ENCODE measurements at regions not wholly inside any gene's neighbourhood (a gene's known extent, or its start where the extent isn't known, plus 50 kb on each side); places are given as distances from the start of the nearest gene placed in this dataset.

- TF ChIP-seq, protein P1, sequence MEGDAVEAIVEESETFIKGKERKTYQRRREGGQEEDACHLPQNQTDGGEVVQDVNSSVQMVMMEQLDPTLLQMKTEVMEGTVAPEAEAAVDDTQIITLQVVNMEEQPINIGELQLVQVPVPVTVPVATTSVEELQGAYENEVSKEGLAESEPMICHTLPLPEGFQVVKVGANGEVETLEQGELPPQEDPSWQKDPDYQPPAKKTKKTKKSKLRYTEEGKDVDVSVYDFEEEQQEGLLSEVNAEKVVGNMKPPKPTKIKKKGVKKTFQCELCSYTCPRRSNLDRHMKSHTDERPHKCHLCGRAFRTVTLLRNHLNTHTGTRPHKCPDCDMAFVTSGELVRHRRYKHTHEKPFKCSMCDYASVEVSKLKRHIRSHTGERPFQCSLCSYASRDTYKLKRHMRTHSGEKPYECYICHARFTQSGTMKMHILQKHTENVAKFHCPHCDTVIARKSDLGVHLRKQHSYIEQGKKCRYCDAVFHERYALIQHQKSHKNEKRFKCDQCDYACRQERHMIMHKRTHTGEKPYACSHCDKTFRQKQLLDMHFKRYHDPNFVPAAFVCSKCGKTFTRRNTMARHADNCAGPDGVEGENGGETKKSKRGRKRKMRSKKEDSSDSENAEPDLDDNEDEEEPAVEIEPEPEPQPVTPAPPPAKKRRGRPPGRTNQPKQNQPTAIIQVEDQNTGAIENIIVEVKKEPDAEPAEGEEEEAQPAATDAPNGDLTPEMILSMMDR (IDR thresholded peaks at IDR 0.05), result no peak
- no peak for TF ChIP-seq POLR2A (IDR thresholded peaks at IDR 0.05; ENCODE audit: low read depth)
Observed at GRCh38 chr4:145427221-145427620, 54.4 kb upstream of the SMAD1 start.
